ENCODE measurements at regions not wholly inside any gene's neighbourhood (a gene's known extent, or its start where the extent isn't known, plus 50 kb on each side); places are given as distances from the start of the nearest gene placed in this dataset.
A peak's percentile ranks its signal among the peaks of the same experiment; 100 is the strongest.

- Histone ChIP-seq H3K4me3 (ENCODE audit: low read depth in 2 of 2, low read length in 2 of 2) (no peak overlapping the region), H3K9me3 (ENCODE audit: control insufficient read depth, insufficient read depth, low read depth, low read length) (no peaks in the 10 kb centered on the region), H3K4me1 (ENCODE audit: control insufficient read depth, insufficient read depth, low read length) (no peaks in the 10 kb centered on the region), H3K36me3 (ENCODE audit: control insufficient read depth, insufficient read depth, low read length) (no peaks in the 10 kb centered on the region), H3K27me3 (ENCODE audit: control insufficient read depth, insufficient read depth, low read length) (peaks cover 2% of the 10 kb centered on the region), H3K27ac (ENCODE audit: low read length) (no peak overlapping the region)
- ATAC-seq = peak; percentile 93
- peak in 1 of 2 experiments; percentile 57; a peak in 1 of 4 replicates for TF ChIP-seq REST (IDR thresholded peaks at IDR 0.05; ENCODE audit: insufficient read depth in 1 of 2, low read depth in 2 of 2, low read length in 1 of 2)
- peak; percentile 97 for TF ChIP-seq CTCF (IDR thresholded peaks at IDR 0.05)
- no peak for TF ChIP-seq TCF7L2 (IDR thresholded peaks at IDR 0.05; ENCODE audit: low read depth, low read length)
- peak; percentile 17 for DNase-seq (ENCODE audit: low read depth, low spot score)
- intact Hi-C loops (cut with micrococcal nuclease; ENCODE audit: unreplicated experiment) (loop anchor here (1.0 to 5.0 kb wide), 3 partner anchors 127 to 364 kb away; no protein-coding TSS in a partner anchor), in situ Hi-C loops (cut with HindIII; ENCODE audit: low pct_unique_long_range_greater_than_20kb, low sequenced_read_pairs) (no loop called here)
- ChIA-PET POLR2A (no interaction called here), CTCF (interaction anchor here (0.5 to 1.8 kb wide), 6 partner anchors 44 to 360 kb away, joined by 3 to 10 read pairs (median 4); no protein-coding TSS in a partner anchor)
- no TSS peak for BruUV-seq (replicated peaks)
Observed at GRCh38 chr11:116641561-116642045, 131.2 kb downstream of the BUD13 start.

GRCh38 chr11:116640641-116641402 is 132.0 kb downstream of the BUD13 start:
- Histone ChIP-seq H3K9me3 (ENCODE audit: control insufficient read depth, insufficient read depth, low read depth, low read length) (no peaks in the 10 kb centered on the region), H3K36me3 (ENCODE audit: control insufficient read depth, insufficient read depth, low read length) (no peaks in the 10 kb centered on the region), H3K27ac (ENCODE audit: low read length) (no peak overlapping the region), H3K27me3 (ENCODE audit: control insufficient read depth, insufficient read depth, low read length) (peaks cover 2% of the 10 kb centered on the region), H3K4me3 (ENCODE audit: low read depth in 2 of 2, low read length in 2 of 2) (no peak overlapping the region), H3K4me1 (ENCODE audit: control insufficient read depth, insufficient read depth, low read length) (no peaks in the 10 kb centered on the region)
- ATAC-seq = no peak
- no TSS peak for BruUV-seq (replicated peaks)
- in situ Hi-C loops (cut with HindIII; ENCODE audit: low pct_unique_long_range_greater_than_20kb, low sequenced_read_pairs) = no loop called here
- TF ChIP-seq SIN3A (IDR thresholded peaks at IDR 0.05; ENCODE audit: borderline replicate concordance, insufficient read depth, low read depth, low read length) (no peak), REST (IDR thresholded peaks at IDR 0.05; ENCODE audit: insufficient read depth in 1 of 2, low read depth in 2 of 2, low read length in 1 of 2) (no peak), TCF7L2 (IDR thresholded peaks at IDR 0.05; ENCODE audit: low read depth, low read length) (no peak), CTCF (IDR thresholded peaks at IDR 0.05) (no peak), POLR2AphosphoS5 (IDR thresholded peaks at IDR 0.05; ENCODE audit: low read depth, low read length) (no peak)
- CTCF ChIA-PET = interaction anchor here (0.7 to 1.8 kb wide), 4 partner anchors 44 to 141 kb away, joined by 3 to 10 read pairs (median 4); no protein-coding TSS in a partner anchor
- intact Hi-C loops (cut with micrococcal nuclease; ENCODE audit: unreplicated experiment) = loop anchor here (1.0 to 5.0 kb wide), 3 partner anchors 127 to 364 kb away; no protein-coding TSS in a partner anchor
- POLR2A ChIA-PET = no interaction called here
- no peak for DNase-seq (ENCODE audit: low read depth, low spot score)
